VCaP (cell line): ENCODE measurements at regions not wholly inside any gene's neighbourhood (a gene's known extent, or its start where the extent isn't known, plus 50 kb on each side); places are given as distances from the start of the nearest gene placed in this dataset.
"Not testable (repeated sequence)": the region's sequence is repeated elsewhere in the genome, so short reads cannot be mapped to it uniquely, and the experiment has no call there.

Experiments
- H3K27ac ChIP-seq: fragments of 450-650 bp; 2 replicates; pipeline ENCODE4 v1.5.1; 2017
- TF ChIP-seq, protein P1 (sequence below): fragments of 450-650 bp; conservative IDR thresholded peaks from 2 replicates; pipeline ENCODE4 v1.5.1; 2017; ENCODE audit warnings: mild to moderate bottlenecking, moderate library complexity

DNA sequence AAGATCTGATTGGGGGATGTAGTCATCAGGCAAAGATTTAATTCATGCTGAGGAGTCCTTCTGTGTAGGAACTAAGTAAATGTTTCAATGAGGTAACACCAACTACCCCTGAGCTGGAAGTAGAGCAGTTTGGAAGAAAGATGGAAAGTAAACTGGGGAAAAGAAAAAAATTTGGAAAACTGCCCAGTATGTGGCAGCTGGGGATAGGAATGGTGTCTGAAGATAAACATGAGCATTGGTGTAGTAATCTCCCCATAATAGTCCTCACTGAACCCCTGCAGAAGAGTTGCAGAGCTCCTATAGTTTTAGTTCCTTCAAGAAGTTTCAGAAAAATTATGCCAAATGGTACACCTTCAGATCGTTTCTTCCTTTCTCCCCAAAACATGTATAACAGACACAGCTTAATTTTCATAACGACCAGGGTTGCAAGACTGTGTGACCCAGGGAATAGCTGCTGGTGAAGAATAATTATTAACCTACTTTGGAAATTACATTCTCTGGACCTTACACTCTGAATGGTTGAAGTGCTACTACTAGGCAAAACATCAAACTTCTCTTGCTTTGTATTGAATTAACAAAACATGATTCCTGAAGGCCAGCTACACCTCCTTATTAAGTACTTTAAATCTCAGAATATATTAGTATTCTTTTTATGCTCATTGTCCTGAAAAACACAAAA lies 446.4 kb upstream of the NRG3 start:
- TF ChIP-seq, protein P1, sequence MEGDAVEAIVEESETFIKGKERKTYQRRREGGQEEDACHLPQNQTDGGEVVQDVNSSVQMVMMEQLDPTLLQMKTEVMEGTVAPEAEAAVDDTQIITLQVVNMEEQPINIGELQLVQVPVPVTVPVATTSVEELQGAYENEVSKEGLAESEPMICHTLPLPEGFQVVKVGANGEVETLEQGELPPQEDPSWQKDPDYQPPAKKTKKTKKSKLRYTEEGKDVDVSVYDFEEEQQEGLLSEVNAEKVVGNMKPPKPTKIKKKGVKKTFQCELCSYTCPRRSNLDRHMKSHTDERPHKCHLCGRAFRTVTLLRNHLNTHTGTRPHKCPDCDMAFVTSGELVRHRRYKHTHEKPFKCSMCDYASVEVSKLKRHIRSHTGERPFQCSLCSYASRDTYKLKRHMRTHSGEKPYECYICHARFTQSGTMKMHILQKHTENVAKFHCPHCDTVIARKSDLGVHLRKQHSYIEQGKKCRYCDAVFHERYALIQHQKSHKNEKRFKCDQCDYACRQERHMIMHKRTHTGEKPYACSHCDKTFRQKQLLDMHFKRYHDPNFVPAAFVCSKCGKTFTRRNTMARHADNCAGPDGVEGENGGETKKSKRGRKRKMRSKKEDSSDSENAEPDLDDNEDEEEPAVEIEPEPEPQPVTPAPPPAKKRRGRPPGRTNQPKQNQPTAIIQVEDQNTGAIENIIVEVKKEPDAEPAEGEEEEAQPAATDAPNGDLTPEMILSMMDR: no peak
- H3K27ac ChIP-seq: no peak overlapping the region

DNA sequence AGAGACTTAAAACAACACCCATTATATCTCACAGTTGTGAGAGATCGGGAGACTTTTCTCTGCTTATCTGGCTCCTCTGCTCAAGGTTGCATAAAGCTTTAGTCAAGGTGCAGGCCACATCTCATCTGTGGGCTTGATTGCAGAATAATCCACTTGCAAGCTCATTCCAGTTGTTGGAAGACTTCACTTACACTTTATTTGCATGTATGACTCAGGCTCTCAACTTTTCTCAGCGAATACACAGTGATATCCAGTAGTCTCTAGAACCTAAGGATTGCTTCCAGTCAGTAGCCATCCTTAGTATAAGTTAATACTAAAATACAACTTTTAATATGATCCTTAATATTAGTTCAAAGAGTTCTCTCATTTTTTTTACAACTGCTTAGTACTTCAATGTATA lies 435.5 kb upstream of the NRG3 start:
- H3K27ac ChIP-seq: no peak overlapping the region
- TF ChIP-seq, protein P1: no peak

DNA sequence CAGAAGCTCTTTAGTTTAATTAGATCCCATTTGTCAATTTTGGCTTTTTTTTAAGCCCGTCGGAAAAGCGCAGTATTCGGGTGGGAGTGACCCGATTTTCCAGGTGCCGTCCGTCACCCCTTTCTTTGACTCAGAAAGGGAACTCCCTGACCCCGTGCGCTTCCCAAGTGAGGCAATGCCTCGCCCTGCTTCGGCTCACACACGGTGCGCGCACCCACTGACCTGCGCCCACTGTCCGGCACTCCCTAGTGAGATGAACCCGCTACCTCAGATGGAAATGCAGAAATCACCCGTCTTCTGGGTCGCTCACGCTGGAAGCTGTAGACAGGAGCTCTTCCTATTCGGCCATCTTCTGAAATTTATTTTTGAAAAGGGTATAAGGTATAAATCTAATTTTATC lies 433.4 kb upstream of the NRG3 start:
- not testable (repeated sequence) for H3K27ac ChIP-seq

DNA sequence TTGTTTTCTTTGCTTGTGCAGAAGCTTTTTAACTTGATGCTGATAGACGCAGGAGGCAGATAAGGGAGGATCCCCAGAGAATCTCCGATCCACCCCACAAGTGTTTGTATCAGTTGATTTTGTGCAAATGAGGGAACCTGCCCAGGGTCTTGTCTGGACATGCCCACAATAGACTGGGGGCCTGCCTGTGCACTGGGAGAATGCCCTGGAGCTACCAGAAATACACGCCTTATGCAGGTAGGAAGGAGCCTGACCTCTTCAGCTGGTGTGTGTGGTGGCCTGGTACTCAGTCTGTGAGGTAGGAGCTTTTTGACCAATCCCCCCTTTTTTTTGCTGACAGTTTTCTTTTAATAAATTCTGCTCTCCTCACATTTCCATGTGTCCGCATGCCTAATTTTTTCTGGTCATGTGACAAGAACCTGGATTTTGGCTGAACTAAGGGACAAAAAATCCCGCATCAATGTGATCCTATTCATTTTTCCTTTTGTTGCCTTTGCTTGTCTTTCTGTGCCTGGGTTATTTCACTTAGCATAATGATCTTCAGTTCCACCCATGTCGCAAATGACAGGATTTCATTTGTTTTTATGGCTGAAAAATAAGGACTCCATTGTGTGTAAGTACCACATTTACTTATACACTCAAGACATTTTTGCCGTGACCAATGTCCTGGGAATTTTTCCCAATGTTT lies 430.6 kb upstream of the NRG3 start:
- TF ChIP-seq, protein P1: no peak
- no peak overlapping the region for H3K27ac ChIP-seq

DNA sequence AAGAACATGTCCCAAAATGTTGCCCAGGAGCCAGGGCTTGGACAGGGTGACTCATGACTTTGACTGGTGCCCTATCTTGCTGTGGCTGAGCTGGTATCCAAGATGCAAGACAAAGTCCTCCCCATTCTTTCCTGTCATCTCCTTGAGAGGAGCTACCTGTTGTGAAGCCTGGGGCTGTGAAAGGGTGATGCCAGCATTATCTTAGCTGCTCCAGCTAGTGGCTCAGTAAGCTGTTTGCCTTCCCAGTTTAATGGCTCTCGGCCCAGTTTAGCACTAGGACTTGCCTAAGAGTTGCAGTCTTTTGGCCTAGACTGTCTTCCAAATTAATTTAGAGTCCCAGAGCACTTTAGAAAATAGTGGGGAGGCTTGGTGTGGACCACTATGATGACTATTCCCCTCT lies 424.3 kb upstream of the NRG3 start:
- H3K27ac ChIP-seq: no peak overlapping the region
- TF ChIP-seq, protein P1: no peak

DNA sequence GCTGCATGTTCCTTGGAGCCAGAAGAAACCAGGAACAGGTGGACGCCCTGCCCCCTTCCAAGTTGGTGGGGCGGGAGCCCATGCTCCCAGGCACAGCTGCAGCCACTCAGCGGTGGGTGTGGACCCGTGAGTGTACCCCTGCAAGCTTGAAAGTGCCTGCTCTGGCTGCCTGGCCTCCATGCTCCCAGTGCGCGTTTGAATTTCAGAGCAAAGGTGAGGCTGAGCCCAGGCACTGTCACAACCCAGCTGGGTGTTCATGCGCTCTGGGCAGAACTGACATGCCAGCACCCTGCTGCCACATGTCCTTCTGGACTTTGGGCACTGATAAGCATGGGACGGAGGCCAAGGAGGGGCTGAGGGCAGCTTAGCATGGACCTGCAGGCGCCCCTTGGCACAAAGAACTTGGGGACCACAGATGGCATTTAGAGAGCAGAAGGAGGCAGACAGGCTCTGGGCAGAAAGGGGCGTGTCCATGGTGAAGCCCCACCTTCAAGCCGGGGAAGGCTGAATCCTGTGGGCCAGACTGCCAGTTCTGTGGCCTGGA lies 402.0 kb upstream of the NRG3 start:
- TF ChIP-seq, protein P1: no peak
- no peak overlapping the region for H3K27ac ChIP-seq

DNA sequence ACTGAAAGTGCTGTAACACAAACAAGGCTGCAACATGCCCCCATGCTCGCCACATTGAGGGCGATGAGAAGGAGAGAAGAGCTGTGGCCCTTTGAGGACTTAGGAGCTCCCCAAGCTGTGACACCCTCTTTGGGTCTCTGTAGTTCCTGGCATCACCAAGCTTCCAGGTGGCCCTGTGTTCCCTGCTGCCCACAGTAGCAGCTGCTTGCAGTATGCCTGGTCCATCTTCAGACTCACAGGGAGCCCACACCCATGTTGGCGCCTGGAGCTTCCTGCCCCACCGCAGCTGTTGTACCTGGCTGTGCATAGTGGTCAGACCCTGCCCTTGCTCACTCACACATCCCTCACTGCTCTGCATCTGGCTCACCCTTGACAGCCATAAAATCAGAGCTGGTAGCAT lies 401.2 kb upstream of the NRG3 start:
- H3K27ac ChIP-seq: no peak overlapping the region
- TF ChIP-seq, protein P1: no peak

DNA sequence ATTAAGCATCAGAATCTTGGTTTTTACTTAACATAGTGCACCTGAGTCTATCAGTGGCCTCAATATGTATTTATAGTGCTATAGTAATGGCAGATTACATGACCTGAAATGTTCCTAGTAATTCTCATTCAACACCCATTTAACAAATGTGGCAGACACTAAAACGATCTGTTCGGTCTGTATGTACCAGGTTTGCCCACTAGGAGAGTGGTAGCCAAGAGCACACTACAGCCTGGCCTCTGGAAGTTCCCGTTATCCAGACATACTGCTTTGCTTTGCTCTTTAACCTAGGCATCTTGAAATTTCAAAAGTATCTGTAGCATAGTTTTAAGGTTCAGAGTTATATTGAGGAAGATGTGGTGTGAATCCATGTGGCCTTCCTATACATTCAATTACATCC lies 395.7 kb upstream of the NRG3 start:
- TF ChIP-seq, protein P1: no peak; the same call in 1 of the 2 replicates
- H3K27ac ChIP-seq: no peak overlapping the region
